Activated CD4-positive, alpha-beta T cell treated with anti-CD3 and anti-CD28 coated beads, Interleukin-2, amount 50 U/mL, for 24 hours (primary cell): ENCODE measurements at regions not wholly inside any gene's neighbourhood (a gene's known extent, or its start where the extent isn't known, plus 50 kb on each side); places are given as distances from the start of the nearest gene placed in this dataset.
A peak's percentile ranks its signal among the peaks of the same experiment; 100 is the strongest.
"Not testable (repeated sequence)": the region's sequence is repeated elsewhere in the genome, so short reads cannot be mapped to it uniquely, and the experiment has no call there.

ENCODE experiments used
- DNase-seq, 2 donors: peaks; one replicate each; pipeline ENCODE4 v3.0.0-alpha.2; 2020; ENCODE audit warnings: low read depth in 1 of 2, low spot score in 1 of 2

- no peak for DNase-seq
These were observed 127.8 kb downstream of the C16orf95 start for GRCh38 chr16:87189426-87189825.

DNA sequence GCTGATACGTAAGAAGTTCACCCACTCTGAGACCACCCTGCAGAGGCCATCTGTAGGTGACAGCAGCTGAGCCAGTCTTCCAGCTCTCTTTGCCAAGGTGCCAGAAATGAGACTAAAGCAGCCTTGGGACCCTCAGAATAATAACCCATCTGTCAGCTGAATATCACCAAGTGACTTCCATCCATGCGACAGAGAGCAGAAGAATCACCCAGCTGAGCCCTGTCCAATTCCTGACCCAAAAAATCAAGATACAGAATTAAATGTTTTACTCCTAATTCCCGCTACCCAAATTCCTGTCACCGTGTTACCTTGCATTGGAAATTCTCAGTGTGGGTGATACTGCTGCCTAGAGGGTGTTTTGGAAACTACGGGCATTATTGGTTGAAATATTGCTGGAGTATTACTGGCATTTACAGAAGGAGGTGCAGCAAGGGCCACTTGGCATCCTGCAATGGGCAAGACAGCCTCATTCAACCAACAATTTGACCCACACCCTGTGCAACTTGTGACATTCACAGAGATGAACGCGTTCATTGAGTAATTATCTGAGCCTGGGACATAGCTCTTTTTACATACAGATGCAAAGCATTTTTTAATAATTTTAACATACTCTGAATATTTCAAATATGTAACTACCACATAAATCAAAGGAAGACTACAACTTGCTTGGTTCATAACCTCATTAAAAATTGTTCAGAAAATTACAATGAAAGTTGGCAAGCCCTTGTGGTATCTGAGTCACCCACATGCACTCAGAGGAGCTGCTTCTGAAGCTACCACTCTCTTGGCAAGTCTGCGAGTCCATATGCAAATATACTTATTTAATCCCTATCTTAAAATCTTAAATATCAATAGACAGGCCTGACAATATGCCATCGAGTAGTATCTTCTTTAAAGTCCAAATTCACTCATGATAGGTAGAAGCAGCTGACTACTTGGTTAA, 126.6 kb downstream of the C16orf95 start:
- DNase-seq = no peak

DNA sequence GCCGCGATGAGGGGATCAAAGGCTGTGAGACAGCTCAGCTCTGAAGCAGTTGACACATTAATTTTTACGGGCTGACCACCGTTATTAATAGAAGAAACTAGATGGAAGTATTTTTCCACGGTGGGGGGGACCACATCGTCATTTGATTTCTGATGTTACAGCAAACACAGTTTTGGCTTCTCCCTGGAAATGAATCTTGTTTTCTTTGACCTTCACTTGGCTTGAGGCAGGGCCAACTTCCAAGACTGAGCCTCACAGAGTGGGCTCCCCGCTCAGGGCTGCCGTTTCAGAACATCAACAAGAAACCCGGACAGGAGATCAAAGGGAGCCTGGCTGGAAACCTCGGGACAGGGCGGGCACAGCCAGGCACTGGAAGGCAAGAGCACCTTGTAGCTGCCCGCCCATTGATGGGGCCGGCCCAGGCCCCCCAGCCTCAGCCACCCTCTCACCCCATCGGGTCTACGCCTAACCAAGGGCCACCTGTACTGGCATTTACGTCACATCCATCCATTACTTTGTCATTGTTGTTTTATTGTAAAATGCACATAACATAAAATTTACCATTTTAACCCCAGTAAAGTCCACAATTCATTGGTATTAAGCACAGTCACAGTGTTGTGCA, 124.6 kb downstream of the C16orf95 start:
- no peak for DNase-seq

DNA sequence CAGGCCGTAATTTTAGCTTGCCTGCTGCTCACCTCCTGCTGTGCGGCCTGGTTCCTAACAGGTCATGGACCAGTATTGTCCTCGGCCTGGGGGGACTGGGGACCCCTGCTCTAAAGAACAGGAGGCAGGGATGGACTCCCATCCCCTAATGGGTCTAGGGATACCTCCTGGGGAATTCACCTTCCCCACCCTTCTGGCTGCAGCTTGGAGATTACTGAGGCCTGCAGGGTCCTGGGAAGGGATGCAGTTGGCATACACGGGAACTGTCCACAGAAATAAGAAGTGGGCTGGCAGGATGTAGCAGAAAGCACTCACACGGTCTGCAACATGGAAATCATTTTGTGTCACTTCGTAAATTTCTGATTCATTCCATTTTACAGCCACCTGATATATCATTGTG, 123.0 kb downstream of the C16orf95 start:
- DNase-seq = no peak

- DNase-seq = no peak
These were observed 122.0 kb downstream of the C16orf95 start for GRCh38 chr16:87195161-87195560.

- DNase-seq = no peak
These were observed 121.0 kb downstream of the C16orf95 start for GRCh38 chr16:87196231-87196630.

DNA sequence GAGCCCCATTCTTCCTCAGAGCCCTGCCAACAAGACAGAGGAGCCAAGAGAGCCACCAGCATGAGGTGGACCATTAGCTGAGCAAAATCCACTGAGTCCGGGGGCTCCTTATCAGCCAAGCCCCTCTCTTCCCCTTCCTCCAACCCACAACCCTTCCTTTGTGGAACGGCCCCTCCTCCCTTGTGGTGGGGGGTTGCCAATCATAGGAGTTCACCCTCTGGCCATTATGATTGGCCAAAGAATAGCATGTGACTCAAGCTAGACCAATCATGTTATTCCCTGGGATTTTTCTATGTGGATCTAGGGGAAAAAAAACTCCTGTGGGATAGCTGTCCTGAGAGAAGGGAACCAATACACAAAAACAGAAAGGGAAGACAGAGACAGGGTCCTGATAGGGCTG, 120.5 kb downstream of the C16orf95 start:
- no peak for DNase-seq

- DNase-seq = no peak
These were observed 118.8 kb downstream of the C16orf95 start for GRCh38 chr16:87198328-87198832.

GRCh38 chr16:87198881-87199280, 118.3 kb downstream of the C16orf95 start:
- no peak for DNase-seq

DNA sequence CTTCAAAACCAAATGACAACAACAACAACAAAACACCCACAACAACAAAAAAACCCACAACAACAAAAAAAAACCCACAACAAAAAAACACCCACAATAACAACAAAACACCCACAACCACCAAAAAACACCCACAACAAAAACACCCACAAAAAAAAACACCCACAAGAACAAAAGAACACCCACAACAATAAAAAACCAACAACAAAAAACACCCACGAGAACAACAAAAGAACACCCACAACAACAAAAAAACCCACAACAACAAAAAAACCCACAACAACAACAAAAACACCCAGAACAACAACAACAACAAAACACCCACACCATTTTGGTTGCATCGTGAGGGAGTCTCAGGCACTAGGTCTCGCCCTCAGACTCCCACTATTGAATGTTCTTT, 117.8 kb downstream of the C16orf95 start:
- no peak for DNase-seq

- DNase-seq = no peak
These were observed 117.3 kb downstream of the C16orf95 start for GRCh38 chr16:87199901-87200300.

GRCh38 chr16:87200637-87201036, 116.6 kb downstream of the C16orf95 start:
- DNase-seq = no peak

- no peak for DNase-seq
These were observed 116.1 kb downstream of the C16orf95 start for GRCh38 chr16:87201052-87201451.

GRCh38 chr16:87201790-87202189, 115.4 kb downstream of the C16orf95 start:
- no peak for DNase-seq

DNA sequence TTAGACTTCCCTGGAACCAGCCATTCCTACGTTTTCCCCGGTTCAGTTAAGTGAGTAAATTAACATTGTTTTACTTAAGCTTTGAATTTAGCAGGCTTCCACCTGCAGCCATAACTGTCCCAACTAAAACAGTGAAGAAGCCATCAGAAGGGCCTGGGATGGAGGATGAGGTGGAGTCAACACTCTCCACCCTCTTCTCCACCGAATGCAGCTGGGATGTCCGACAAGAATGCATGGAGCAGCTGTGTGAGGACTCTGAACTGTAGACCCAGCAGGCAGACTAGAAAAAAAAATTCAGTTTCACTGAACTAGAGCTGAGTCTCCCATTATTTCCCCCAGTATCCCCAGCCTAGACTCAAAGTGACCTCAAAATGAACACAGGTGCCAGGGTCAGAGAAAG, 114.8 kb downstream of the C16orf95 start:
- DNase-seq = no peak

- peak; percentile 4 to 7 for DNase-seq
These were observed 114.0 kb downstream of the C16orf95 start for GRCh38 chr16:87203060-87203656.

GRCh38 chr16:87206646-87207451, 110.3 kb downstream of the C16orf95 start:
- no peak for DNase-seq

DNA sequence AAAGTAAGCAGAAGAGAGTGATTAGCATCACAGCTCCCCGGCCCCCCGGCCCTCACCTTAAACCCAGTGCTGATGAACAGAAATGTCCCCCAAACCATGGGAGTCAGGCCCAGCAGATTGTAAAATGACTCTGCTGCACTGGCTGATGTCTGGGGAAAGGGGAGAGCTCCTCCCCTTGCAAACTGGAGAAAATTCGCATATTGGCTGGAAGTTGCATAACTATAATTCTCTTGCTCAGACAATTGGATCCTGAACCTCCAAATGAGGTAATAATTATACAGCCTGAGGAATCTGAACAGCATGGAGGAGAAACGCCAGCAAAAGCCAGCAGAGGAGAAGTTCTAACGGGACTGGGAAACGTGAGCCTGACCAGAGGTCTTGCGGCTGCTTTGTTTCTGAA, 109.7 kb downstream of the C16orf95 start:
- DNase-seq = no peak

GRCh38 chr16:87207965-87208364, 109.2 kb downstream of the C16orf95 start:
- DNase-seq = no peak

DNA sequence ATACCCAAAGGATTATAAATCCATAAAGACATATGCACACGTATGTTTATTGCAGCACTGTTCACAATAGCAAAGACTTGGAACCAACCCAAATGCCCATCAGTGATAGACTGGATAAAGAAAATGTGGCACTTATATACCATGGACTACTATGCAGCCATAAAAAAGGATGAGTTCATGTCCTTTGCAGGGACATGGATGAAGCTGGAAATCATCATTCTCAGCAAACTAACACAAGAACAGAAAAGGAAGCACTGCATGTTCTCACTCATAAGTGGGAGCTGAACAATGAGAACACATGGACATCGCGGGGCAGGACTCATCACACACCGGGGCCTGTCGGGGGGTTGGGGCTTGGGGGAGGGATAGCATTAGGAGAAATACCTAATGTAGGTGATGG, 108.2 kb downstream of the C16orf95 start:
- DNase-seq = not testable (repeated sequence)
